Activated CD4-positive, alpha-beta T cell treated with anti-CD3 and anti-CD28 coated beads, Interleukin-2, Interleukin-6, amounts not matched to agents 100 ng/mL and 50 ng/mL, durations not matched to agents 16 hours and 8 hours (primary cell): ENCODE measurements at regions not wholly inside any gene's neighbourhood (a gene's known extent, or its start where the extent isn't known, plus 50 kb on each side); places are given as distances from the start of the nearest gene placed in this dataset.
A peak's percentile ranks its signal among the peaks of the same experiment; 100 is the strongest.
"Not testable (repeated sequence)": the region's sequence is repeated elsewhere in the genome, so short reads cannot be mapped to it uniquely, and the experiment has no call there.

Experiments used
- DNase-seq: peaks from one replicate; pipeline ENCODE4 v3.0.0-alpha.2; 2020

DNA sequence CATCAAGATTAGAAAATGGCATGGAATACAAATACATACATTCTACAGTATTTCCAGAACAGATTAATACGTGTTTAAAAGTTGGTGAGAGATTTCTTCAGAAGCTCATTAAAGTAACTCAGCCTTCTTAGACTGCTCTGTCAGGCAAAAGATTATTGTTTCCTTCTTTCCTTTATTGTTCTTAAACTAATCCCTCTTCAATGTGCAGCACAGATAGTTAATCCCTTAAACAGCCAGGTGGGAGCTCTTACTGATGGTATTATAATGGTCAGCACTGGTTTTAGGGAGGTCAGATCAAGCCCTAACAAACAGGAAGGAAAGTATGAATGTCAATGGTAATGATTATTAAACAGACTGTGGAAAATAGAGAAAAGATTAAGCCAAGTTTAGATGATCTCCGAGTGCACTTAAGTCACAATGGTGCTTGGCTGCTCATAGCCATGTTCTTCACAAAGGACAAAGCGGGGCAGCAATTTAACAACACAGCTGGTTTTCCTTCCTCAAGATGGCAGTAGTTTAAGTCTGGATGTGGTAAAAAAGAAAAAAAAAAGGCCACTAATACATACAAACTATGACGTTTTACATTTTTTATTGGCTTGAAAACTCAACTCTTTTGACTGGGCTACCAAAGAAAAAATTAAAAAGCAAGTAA lies 992.6 kb downstream of the PCDH9 start:
- DNase-seq = no peak

DNA sequence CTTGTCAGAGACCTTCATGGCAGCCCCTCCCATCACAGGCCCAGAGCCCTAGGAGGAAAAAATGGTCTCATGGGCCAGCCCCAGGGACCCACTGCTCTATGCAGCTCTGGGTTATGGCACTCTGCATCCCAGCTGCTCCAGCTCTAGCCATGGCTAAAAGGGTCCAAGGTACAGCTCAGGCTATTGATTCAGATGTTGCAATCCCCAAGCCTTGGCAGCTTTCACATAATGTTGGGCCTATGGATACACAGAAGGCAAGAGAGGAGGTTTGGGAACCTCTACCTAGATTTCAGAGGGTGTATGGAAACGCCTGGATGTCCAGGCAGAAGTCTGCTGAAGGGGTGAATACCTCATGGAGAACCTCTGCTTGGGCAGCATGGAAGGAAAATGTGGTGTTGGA lies 996.0 kb downstream of the PCDH9 start:
- DNase-seq = no peak

DNA sequence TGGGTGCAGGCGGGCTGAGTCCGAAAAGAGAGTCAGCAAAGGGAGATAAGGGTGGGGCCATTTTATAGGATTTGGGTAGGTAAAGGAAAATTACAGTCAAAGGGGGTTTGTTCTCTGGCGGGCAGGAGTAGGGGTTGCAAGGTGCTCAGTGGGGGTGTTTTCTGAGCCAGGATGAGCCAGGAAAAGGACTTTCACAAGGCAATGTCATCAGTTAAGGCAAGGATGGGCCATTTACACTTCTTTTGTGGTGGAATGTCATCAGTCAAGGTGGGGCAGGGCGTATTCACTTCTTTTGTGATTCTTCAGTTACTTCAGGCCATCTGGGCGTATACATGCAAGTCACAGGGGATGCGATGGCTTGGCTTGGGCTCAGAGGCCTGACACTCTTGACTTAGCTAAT lies 998.2 kb downstream of the PCDH9 start:
- not testable (repeated sequence) for DNase-seq

DNA sequence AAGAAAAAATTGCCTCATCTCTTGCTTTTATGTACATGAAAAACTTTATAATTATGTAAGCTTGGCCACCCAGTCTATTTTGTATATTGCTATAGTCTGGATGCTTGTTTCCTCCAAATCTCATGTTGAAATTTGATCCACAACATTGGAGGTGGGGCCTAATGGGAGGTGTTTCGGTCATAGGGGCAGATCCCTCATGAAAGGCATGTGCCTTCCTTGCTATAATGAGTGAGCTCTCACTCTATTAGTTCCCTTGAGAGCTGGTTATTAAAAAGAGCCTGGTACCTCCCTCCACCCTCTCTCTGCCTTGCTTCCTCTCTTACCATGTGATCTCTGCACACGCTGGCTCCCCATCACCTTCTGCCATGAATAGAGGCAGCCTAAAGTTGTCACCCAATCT lies 1005.1 kb downstream of the PCDH9 start:
- no peak for DNase-seq

DNA sequence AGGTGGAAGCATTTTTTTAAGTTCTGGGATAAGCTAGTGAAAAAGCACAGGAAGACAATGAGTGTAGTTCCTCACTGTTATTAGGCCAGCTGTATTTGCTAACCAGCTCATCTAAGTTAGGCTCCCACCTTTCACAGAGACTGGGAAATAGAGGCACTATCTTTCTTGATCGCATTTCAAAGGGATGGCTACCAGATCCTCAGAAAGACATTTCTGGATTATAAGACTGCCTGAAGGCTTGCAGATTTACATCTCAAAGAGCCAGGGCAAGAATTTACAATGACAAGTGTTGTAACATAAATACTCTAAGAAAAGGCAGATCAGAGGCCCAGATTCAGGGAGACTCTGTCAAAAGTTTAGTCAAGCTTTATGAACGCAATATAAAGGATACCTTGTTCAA lies 1005.5 kb downstream of the PCDH9 start:
- DNase-seq = no peak

DNA sequence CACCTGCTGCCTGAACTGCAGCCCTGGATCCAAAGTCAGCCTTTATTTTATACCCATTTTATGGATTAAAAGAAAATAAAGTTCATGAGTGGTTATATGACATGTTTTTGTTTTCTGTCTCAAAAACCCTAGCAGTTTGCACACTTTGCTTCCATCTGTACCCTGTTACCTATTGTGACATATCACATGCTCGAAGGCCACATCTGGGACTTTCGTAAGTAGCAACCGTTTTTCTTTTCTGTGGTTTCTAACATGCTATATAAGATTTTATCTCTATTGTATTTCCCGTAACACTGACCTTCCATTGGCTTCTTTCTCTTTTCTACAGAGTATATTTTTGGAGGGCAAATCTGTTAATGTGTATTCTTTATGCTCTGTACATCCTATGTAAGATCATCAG lies 1007.2 kb downstream of the PCDH9 start:
- DNase-seq = peak; percentile 18

DNA sequence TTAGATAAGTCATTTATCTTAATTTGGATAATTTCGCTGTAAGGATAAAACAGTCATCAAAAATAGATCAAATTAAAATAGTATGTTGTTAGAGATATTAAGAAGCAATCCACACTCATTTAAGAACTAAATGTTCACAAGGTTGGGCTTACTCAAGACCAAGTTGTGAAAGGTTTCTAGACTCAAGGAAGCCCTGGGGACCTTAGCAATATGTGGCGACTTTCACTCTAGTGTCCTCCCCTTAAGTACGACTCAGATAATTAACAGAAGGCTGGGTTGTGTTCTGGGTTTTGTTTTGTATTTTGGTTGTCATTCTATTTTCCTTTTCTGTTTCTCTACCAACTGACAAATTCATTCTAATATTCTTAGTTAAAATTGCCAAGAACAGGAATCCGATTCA lies 1008.0 kb downstream of the PCDH9 start:
- DNase-seq = no peak

DNA sequence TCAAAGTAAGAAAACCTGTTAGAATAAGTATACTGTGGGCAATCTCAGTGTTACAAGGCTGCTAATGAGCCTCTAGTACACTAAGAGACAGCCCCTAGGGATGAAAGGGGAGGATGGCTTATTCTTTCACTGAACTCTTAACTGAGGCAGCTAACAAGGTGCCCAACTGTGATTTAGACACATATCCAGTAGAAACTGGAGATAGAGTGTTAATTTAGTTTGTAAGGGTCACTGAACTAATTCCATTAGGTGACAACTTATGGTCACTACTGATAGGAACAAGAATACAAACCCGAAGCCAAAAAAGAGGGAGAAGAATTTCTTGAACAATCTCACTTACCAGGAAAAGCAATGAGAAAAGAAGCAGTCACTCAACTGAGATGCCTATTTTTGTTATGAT lies 1010.6 kb downstream of the PCDH9 start:
- DNase-seq = no peak

DNA sequence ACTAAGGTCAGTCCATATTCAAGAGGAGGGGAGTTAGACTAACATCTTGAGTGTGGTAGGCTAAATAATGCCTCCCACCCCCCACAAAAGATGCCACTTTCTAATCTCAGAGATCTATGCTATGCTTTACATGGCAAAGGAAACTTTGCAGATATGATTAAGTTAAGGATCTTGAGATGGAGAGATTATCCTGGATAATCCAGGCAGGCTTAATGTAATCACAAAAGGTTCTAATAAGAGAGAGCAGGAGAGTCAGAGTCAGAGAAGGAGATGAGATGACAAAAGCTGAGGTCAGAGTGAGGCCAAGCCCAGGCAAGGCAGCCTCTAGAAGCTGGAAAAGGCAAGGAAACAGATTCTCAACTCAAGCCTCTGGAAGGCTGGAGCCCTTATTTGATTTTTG lies 1011.6 kb downstream of the PCDH9 start:
- DNase-seq = no peak

DNA sequence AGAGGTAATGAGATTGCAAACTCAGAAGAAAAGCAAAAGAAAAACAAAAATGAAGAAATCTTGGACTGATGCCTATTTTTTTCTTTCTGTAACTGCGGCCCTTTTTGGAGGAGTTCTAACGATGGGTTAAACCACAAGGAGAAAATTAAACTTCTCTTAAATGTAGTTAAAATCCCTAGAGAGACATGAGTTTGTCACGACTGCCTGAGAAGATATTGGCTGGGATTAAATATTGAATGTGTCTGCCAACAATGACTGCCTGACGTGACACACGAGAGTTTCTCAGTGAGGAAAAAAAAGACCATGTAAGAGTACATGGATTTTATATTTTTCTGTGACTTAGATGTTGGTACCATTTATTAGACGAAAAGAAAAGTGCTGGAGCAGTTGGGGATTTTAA lies 1013.4 kb downstream of the PCDH9 start:
- DNase-seq = no peak

DNA sequence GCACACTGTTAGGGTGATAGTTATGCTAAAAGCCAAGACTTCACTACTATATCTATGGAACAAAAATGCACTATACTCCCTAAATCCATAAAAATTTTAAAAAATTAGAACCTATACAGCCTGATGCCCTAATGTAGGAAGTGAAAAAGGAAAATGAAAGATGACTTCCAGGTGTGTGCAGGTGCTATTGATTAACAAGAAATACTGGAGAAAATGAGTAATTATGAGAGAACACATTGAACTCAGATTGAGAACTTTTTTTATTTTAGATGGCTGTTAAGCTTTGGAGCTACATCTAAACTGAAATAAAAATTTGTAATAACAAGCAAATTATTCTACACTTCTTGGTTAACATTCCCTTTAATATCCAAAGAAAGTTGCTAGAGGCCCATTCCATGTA lies 1015.7 kb downstream of the PCDH9 start:
- no peak for DNase-seq

DNA sequence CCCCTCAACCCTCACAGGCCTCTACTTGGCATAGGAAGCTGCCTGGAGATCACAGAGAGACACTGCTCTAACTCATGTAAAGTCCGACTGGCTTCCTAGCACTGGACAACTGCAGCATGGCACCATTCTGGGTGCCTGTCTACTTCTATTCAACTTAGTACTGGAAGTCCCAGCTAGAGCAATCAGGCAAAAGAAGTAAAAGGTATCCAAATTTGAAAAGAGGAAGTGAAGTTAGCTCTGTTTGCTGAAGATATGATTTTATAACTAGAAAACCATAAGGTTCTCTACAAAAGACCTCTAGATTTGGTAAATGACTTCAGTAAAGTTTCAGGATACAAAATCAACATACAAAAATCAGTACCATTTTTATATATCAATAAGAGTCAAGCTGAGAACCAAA lies 1017.6 kb downstream of the PCDH9 start:
- DNase-seq = no peak

DNA sequence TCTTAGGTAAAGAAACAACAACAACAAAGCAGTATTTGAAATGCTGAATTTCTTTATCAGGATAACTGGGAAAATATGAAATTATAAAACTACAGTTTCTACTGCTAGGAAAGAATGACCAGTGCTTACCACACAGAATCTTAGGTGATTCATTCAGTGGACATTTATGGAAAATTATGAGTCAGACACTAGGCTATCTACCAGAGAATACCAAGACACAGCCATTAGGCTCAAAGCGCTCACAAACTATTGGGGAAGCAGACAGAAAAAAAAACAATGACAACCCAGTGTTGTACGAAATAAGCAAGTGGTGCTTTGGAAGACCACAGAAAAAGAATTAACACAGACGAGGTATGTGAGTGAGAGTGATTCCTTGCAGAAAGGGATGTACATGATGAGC lies 1019.5 kb downstream of the PCDH9 start:
- no peak for DNase-seq

DNA sequence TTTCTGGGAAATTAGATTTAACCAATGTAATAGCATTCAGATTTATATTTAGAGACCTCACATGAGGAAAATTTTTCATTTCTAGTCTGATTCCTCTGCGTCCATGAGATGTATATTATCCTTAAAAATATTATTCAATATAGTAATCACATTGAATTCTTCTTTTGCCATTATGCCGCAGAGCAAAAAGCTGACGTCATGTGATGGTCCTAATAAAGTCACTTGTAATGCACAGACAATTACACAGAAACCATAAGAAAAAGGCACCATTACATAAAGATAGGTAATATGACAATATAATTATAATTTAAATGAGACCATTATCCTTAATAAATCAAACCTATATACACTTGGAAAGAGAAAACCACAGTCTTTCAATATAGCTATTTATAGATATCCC lies 1021.5 kb downstream of the PCDH9 start:
- DNase-seq = no peak

DNA sequence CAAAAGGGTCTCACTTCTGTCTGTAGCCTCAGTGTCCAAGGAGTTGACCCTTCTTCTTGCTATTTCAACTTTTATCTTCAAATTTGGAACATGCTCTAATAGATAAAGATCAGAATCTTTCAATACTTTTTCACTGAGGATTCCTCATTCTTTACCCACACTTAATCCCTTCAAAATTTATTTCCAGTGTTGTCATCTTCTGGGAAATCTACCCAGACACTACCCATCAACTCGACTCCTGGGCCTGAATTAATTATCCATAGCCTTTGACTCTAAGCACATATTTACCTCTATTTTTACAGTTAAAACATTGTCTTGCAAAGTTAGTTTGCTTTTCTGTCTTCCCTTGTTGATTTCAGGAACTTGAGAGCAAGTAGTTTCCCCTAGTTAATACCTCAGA lies 1022.5 kb downstream of the PCDH9 start:
- no peak for DNase-seq

DNA sequence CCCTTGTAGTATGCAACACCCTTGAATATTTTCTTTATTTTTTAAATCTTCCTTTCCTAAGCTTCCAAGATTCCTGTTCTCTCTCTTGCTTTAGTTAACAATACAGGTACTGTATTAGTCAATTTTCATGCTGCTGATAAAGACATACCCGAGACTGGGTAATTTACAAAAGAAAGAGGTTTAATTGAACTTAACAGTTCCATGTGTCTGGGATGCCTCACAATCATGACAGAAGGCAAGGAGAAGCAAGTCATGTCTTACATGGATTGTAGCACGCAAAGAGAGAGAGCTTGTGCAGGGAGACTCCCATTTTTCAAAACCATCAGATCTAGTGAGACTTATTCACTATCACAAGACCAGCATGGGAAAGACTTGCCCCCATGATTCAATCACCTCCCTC lies 1024.3 kb downstream of the PCDH9 start:
- DNase-seq = no peak

DNA sequence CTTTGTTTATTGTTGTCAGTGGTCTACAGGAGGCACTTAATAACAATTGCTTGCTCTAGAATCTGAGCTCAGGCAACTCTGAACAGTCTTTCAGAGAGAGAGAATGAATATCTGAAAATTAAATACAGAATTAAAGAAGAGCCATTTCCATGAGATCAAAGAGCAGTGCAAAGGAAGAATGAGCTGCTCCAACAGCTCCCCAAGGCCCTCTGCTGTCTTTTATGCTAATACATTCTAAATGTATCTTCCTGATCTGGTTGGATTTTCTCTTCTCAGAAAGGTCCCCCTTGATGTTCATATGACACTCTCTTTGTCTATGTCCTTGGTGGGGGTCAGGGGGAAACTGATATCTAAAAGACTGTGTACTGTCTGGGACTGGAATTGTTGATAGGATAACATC lies 1029.6 kb downstream of the PCDH9 start:
- DNase-seq = no peak

DNA sequence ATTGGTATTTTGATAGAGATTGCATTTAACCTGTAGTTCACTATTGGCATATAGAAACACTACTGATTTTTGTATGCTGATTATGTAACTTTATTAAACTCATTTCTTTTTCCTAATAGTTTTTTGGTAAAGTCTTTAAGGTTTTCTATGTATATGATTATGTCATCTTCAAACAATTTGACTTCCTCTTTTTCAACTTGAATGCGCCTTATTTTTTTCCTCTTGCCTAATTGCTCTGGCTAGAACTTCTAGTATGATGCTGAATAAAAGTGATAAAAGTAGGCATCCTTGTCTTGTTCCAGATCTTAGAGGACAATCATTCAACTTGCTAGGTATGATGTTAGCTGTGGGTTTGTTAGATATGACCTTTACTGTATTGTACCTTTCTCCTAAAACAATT lies 1034.9 kb downstream of the PCDH9 start:
- DNase-seq = no peak

DNA sequence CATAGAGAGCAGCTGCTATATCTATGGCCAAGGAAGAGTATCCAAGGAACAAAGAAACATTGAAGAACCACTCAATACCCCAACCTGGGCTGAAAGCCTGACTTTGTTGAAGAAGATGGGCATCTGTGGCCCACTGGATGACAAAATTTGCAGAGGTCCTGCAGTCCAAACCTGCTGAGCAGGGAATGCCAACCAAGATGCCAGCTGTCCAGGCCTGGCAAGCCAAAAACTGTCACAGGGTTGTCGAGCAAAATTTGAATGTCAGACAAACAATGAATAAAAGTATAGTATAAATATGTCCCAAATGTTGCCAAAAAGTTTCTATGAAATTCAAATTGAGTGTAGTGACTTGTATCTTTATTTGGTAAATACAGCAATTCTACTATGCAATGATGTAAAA lies 1040.2 kb downstream of the PCDH9 start:
- no peak for DNase-seq

DNA sequence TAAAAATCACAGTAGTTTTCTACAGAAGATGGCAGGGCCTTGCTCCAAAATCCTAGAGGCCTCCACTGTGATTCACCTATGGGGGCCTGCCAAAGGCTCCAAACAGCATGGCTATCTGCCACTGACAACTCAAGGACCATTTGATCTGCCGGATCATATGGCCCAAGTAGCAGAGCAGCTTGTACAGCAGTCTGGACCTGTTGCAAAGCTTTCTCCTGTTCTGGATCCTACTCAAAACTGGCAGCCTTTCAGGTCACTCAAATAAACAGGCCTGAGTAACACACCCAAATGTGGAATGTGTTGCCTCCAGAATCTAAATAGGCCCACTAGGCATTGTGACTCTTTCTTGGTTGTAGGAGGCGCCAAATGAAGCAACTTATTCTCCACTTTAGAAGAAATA lies 1049.3 kb downstream of the PCDH9 start:
- no peak for DNase-seq

DNA sequence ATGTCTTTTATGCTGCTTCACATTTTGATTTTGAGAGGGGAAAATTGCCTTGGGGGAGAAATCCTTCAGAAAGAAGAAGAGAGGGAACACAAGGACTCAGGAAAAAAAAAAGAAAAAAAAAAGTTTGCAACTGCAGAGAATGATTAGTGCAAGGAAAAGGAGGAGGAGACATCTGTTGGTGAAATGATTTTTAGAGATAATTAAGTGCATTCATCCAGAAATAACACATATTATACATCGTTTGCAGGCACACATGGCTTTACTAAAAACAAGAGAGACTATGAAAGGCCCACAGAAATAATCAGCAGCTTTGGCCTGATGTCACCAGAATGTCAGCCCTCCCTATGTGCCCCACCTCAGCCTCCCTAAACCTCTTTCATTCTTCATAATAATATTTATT lies 1058.2 kb downstream of the PCDH9 start:
- no peak for DNase-seq

DNA sequence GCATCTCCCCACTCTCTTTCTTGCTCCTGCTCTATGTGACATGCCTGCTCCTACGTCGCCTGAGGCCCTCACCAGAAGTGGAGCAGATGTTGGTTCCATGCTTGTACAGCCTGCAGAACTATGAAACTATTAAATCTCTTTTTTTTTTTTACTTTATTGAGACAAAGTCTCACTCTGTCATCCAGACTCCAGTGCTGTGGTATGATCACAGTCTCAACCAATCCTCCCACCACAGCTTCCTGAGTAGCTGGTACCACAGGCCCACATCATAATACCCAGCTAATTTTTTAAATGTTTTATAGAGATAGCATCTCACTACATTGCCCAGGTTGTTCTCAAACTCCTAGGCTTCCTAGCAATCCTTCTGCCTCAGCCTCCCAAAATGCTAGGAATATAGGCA lies 1067.7 kb downstream of the PCDH9 start:
- DNase-seq = no peak

DNA sequence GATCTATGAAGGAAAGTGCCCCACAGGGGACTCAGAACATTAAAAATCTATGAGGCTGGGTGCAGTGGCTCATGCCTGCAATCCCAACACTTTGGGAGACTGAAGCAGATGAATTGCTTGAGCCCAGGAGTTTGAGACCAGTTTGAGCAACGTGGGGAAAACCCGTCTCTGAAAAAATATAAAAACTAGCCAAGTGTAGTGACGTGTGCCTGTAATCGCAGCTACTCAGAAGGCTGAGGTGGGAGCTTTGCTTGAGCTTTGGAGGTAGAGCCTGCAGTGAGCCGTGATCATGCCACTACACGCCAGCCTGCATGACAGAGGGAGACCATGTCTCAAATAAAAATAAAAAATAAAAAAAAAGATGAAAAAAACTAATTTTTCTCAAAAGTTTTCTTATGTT lies 1070.6 kb downstream of the PCDH9 start:
- DNase-seq = no peak

DNA sequence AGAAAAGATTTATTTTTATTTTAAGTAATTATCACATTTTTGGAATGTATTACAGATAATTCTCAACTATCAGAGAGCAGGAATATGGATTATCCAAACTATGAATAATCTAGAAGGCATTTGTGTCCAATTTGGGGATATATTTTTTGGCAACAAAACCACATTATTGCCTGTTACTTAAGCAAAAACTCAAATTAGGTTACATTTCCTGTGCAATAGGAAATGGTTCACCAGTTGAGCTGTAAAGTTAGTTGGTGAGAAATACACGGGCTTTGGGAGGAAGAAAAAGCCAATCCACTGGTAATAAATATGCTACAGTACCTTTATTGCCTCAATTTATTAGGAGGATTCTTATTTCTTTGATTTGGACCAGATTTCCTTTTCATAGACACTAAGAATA lies 1075.2 kb downstream of the PCDH9 start:
- DNase-seq = no peak

DNA sequence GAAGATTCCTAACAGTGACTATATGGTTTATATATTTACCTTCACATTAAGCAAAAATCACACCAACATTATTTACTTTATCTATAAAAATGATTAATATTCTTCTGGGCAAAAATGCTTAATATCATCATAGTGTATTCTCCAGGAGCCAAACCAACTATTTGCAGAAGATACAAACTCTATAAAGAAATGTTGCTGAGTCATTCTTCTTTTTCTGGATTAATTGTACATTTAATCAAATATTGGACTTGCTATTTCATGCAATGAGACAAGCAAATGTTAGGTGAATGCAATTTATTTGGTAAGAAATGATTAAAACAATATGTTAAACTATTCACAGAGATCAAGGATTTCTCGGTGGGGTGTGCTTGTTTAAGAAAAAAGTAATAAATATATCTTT lies 1075.8 kb downstream of the PCDH9 start:
- no peak for DNase-seq

DNA sequence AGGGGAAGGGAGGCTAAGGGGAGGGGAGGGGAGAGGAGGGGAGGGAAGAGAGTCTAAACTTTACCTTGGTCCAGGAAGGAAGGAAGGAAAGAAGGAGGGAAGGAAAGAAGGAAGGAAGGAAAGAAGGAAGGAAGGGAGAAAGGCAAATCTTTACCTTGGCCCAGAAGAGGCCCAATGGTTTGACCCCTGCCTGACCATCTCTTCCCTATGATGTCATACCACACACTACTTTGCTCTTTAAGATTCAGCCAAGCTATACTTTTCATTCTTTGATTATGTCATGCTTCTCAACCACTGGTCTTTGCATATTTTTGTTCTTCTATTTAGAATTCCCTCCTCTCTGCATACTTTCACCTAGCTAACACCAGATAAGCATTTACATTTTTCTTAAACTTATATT lies 1077.5 kb downstream of the PCDH9 start:
- no peak for DNase-seq
